NCI-H1417 (cell line): ENCODE measurements at regions not wholly inside any gene's neighbourhood (a gene's known extent, or its start where the extent isn't known, plus 50 kb on each side); places are given as distances from the start of the nearest gene placed in this dataset.
A peak's percentile ranks its signal among the peaks of the same experiment; 100 is the strongest.

Source experiments
- DNase-seq, 3 experiments: peaks; one replicate each; lab custom pipeline; 2025; lab: John Stamatoyannopoulos, UW

DNA sequence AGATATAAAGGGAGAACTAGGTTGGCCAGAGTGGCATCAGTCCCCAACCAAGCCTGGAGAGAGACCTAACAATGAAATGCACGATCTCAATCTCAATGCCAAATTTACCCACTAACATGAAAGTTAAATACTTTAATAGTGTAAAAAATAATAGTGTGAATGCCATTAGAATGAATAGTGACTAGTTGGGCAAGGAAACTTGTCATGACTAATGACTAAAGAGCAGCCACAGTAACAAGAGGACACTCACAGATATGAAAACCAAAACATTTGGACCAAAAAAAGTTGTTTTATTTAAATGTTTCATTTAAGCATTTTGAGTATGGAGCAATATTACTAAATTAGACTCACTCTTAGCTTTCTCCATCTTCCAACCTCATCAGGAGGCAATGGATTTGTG, 1853.8 kb downstream of the EFNA5 start:
- DNase-seq: no peak

DNA sequence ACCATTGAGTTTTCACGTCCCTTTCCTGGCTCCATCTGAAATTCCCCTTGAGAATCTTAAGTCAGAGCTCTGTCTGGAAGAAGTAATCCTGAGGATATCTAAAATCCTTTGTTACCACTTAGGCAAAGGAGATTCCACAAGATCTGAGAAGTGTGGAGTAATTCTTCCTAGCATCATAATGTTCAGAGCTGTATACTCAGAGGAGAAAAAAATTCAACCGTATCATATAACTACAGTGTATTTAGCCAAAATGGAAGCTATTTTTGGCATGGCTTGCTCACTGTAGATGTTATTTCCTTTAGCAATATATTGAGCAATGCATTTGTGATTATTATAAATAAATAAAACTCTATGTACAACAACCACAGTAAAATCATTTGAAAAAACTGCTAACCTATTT, 1858.4 kb downstream of the EFNA5 start:
- no peak for DNase-seq

DNA sequence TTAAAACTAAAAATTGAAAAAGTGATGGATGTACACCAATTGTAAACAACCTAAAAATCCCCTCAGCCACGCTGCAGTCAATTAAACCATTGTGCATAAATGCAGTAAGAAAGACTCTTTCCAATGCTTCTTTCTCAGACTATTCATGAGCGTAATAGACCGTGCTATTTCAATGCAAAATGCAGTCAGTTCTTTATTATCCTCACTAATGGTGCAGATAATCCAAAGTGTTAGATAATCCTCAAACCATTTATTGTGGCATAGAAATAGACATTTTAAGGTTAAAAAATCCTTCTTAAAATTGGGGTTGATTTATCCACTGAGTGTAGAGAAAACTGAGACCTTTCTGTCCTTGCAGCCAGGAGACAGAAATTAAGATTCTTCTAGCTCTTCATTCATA, 1862.8 kb downstream of the EFNA5 start:
- no peak for DNase-seq

- DNase-seq: no peak
These were observed 1863.4 kb downstream of the EFNA5 start for GRCh38 chr5:105807290-105807689.

DNA sequence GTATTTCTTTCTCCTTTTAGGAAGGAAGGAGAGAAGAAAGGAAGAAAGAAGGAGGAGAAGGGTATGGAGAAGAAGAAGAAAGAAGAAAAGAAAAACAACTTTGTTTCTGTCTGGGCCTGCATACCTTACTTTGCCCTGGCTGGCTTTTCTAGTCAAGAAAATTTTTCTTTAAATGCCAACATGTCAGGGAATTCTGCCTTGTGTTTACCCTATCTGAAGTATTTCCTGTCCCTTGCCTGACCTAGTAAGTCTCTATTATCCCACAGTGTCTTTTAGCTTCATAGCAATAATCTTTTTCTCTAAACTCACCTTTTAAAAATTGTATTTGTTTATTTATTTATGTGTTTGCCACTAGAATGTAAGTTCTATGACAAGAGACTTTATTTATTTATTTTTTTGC, 1864.1 kb downstream of the EFNA5 start:
- no peak for DNase-seq

DNA sequence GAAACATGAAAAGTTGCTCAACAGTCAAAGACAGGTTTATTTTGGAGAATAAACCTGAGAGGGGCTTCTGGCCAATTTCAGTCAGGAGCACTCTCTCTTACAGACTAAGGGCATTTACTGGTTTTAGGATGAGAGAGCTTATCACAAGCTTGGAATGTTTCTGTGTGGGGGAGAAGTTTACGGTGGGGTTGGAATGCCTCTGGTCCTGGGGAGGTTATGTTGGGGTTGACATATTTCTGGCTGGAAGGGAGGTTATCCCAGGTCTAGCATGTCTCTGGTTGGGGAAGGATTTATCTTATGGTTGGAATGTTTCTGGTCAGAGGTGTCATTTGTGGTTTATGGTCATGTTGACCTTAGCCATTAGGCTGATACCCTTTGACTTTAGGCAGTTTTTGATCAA, 1867.3 kb downstream of the EFNA5 start:
- DNase-seq: no peak

DNA sequence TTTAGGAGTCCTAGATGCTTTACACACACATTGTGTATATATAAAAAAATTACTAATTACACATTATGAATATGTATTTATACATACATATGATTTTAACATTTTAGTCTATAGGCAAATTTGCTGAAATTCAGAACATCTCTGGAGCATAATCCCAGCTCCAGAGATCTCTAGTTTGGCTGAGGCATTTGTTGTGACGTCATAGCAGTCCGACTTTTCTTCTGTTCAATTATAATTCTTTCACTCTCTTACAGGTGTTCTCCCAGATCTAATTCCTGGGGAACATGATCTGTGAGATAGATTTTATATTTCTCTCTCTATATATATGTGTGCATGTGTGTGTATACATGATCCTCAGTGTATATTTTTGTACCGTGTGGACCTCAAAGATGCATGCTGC, 1876.2 kb downstream of the EFNA5 start:
- no peak for DNase-seq

- DNase-seq: no peak
These were observed 1881.5 kb downstream of the EFNA5 start for GRCh38 chr5:105789246-105789645.

DNA sequence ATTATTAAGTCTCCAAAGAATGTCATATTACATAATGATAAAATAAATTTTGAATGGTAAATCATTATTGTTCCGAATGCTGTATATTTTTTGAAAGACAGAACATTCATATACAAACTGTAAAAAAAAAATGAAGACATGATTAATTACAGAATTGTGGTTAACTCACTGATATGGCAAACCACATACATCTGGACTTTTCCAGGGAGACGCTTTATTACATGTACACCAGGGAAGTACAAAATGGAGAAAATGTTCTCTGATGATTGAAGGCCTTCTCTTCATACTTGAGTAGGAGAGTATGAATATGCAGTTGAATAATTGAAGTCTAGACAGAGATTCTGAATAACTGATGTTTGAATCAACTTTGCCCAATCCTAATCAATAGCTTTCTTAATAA, 1886.9 kb downstream of the EFNA5 start:
- DNase-seq: no peak

- no peak for DNase-seq
These were observed 1888.2 kb downstream of the EFNA5 start for GRCh38 chr5:105782501-105782900.

DNA sequence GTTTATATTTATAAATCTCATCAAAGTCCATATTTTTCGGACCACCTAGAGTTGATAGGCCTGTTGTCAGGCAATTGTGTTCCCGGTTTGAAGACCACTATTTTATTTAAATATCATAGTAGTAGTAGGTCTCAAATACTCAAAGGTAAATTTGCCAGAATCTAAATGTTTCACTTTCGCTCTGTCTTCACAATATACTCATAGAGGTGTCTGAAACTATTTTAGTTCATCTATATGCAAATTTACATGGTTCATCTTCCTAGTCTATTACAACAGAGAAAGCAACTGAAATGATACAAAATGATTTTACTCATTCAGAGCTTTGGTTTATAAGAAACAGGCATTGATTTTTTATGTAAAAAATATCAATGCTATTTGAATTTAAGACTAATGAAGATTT, 1897.5 kb downstream of the EFNA5 start:
- no peak for DNase-seq

DNA sequence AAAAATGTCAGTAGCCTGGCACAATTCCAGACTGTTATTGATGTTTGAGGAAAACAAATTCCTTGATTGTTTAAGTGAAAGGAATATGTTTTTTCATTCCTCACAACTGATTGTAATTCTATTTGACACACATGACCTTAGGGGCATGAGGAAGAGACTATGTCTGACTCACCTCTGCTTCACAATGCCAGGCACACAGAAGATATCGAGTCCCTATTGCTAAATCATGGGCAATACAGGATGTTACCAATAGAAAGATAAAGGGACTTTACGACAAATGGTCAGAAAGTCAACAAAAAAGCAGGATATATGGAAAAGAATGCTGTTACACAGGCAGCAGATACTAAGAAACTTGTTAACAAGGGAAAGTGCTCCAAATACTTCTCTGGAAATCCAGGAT, 1903.5 kb downstream of the EFNA5 start:
- no peak for DNase-seq

- no peak for DNase-seq
These were observed 1908.0 kb downstream of the EFNA5 start for GRCh38 chr5:105762728-105763127.

- no peak for DNase-seq
These were observed 1916.7 kb downstream of the EFNA5 start for GRCh38 chr5:105754056-105754455.

DNA sequence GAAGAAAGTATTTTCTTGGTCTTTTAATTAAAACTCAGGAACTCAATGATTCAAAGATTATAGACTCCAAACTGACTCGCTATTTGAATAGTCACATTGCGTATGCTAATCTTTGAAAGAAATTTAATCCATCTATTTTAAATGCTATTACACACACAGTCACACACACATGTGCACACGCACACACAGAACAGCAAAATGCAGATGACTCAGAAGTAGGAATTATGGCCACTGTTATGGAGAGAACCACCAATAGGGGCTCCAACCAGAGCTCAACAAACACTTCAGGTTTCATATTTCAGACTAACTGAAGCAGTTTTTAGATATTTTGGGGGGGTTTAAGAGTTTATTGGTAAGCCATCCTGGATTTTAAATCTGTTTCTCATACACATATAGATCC, 1917.9 kb downstream of the EFNA5 start:
- DNase-seq: peak in 1 of 3 experiments; percentile 10

DNA sequence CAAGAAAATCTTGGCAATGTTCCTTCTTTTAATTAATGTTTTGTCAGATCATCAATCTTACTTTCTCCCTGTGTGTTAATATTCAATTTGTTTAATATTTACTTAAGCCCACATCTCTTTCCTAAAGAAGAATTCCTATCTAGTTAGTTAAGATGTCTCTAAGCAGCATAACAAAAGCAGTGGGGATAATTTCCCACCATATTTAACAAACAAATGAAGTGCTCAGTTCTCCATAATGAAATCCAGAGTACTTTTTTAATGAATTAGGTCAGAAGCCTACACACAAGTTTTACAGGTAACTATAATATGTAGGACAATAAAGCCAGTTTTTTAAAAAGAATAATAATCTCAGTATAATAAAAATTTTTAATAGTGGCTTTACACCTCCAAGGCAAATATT, 1918.8 kb downstream of the EFNA5 start:
- DNase-seq: peak in 1 of 3 experiments; percentile 70

GRCh38 chr5:105745111-105745510, 1925.6 kb downstream of the EFNA5 start:
- no peak for DNase-seq

DNA sequence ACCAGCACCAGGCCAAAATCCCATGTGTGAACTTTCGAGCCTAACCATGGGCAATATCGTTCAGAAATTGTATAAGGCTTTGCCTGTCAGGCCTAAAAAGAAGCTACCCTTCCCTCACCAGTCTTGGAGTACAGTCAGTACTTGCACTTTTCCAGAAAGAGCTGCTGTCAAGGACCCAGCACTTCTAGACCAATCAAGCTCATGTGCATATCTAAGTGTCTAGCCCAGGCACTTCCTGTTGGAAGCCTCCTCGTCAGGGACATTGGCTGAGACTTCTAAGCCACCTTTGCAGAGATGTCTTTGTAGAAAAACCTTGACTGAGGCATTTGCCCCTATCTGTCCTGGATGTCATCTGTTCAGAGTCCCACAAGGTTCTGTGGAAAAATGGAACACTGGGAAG, 1930.5 kb downstream of the EFNA5 start:
- DNase-seq: no peak

GRCh38 chr5:105739732-105740131, 1931.0 kb downstream of the EFNA5 start:
- DNase-seq: no peak

DNA sequence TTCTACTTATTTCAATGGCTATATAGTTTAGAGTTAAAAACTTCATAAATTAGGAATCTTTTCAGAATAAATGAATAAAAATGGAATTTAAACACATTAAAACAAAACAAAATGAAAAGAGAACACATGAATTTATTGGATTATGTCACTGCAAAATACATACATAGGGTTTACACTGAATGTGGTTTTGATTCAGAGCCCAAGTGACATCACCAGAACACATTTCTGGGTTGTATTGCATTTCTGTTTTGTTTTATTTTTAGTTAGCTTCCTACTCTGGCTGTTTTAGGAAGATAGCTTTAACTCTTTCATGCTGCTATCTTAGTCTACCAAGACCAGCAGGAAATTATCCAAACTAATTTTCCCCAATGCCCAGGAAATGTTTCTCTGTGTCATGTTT, 1935.0 kb downstream of the EFNA5 start:
- DNase-seq: no peak

GRCh38 chr5:105730982-105731381, 1939.8 kb downstream of the EFNA5 start:
- peak; percentile 20 to 74 (median 21) for DNase-seq

GRCh38 chr5:105726093-105726492, 1944.6 kb downstream of the EFNA5 start:
- no peak for DNase-seq

DNA sequence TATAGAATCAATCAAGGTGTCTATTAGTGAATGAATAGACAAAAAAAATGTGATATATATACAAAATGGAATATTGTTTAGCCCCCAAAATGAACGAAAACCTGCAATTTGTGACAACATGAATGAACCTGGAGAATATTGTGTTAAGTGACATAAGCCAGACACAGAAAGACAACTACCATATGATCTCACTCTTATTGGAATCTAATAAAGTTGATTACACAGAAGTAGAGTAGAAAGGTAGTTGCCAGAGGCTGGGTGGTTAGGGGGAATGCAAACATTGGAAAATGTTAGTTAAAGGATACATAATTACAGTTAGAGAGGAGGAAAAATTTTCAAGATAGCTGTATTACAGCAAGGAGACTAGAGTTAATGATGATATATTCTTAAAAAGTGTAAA, 1962.3 kb downstream of the EFNA5 start:
- no peak for DNase-seq

DNA sequence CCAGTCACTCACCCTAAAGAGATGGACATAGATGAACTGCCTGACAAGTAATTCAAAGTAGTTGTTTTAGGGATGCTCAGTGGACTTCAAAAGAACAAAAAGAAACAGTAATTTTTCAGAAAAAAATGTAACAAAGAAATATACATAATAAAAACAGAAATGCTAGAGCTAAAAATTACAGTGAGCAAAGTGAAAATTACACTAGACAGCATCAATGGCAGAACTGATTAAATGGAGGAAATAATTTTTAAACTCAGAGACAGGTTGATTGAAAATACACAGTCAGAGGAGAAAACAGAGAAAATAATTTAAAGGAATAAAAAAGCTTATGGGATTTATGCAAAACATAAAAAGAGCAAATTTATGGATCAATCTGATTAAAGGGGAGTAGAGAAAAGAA, 1968.4 kb downstream of the EFNA5 start:
- no peak for DNase-seq

GRCh38 chr5:105696440-105696839, 1974.3 kb downstream of the EFNA5 start:
- no peak for DNase-seq
